GM13977 (cell line): ENCODE measurements at regions not wholly inside any gene's neighbourhood (a gene's known extent, or its start where the extent isn't known, plus 50 kb on each side); places are given as distances from the start of the nearest gene placed in this dataset.

Experiments used
- DNase-seq: peaks from one replicate; pipeline ENCODE4 v3.0.0; 2012; ENCODE audit warnings: low spot score
- CTCF ChIP-seq: IDR thresholded peaks from 2 replicates; pipeline ENCODE4 v1.5.1; 2012; ENCODE audit warnings: mild to moderate bottlenecking, control low read depth; ENCODE audit not compliant: insufficient read depth; ENCODE audit errors: extremely low read depth, missing control alignments
- in situ Hi-C: fragments of 300-500 bp; cut with MboI; formaldehyde crosslinking; loops from one replicate; pipeline ENCODE4 v1.12.0; 2022; ENCODE audit warnings: low sequenced_read_pairs, low pct_unique_long_range_greater_than_20kb, mixed read lengths, inconsistent platforms; ENCODE audit not compliant: unreplicated experiment

DNA sequence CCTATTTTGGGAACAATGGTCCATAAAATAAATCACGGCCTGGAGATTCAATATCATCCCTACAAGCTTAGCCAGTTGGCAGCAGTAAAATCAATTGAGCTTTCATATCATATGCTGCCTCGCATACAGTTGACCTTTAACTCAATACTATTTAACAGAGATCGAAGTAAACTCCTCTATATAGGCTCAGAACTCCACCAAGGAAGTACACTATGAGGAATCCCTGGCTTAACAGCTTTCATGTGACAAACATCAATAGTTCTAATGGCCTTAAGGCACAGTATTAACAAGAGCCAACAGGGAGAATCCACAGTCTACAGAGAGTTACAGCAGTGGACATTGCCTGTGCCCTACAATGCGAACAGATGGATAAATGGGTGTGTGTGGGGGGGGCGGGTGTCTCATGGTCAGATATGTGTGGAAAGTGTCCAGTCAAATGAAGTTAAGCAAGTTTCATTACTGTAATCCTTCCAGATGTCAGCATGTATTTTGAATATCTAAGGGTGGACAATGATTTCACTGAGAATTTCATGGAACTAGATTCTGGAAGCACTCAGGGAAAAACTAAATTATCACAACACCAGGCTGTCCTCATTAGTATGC is 98.2 kb upstream of the FAM9B start:
- in situ Hi-C loops = no loop called here
- TF ChIP-seq CTCF = no peak
- no peak for DNase-seq

GRCh38 chrX:9133426-9133825 is 99.5 kb upstream of the FAM9B start:
- no peak for TF ChIP-seq CTCF
- in situ Hi-C loops = no loop called here
- no peak for DNase-seq

GRCh38 chrX:9134366-9134765 is 100.4 kb upstream of the FAM9B start:
- TF ChIP-seq CTCF = no peak
- in situ Hi-C loops = no loop called here
- no peak for DNase-seq

DNA sequence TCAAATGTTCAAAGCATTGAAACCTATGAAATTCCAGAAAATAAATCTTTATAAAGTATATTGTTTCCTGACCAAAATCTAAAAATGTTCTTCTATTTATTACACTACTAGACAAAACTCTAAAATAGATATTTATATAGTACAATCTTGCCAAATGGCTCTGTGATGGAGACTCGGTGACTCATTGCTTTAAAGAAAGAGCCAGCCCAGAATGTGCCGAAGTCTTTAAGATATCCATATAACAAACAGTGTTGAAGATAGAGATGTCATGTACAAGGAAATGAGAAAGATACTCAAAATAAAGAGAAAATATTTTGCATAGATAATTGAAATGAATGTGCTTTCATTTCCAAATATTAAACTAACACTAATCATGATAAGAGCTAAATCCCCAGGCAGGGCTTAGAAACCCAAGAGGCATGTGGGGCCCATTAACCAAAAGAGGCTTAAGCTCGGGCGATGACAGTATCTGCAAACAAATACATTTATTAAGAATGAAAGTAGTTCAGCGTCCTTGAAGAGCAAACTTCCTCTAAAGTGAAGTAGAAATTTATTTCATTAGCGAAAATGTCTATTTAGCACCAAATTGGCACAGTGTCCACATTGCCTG is 102.1 kb upstream of the FAM9B start:
- TF ChIP-seq CTCF = no peak
- in situ Hi-C loops = no loop called here
- no peak for DNase-seq

GRCh38 chrX:9137152-9137551 is 103.2 kb upstream of the FAM9B start:
- in situ Hi-C loops = no loop called here

DNA sequence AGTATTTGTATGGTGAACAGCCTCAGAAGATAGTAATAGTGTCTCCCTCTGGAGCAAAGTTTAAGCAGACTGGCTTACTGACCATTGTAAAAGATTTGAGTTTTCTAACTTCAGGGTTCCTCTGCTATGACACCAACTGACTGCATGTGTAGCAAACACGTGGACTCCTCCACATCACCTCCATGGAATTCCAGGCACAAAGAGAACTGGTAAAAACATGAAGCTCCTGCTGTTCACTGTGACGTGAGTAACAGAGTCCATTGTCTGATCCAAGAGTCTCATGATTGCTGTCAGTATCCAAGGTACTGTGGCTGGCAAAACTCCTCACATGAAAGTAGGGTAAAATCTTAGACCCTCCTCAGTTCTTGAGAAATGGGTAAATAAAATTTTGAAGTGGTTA is 107.6 kb upstream of the FAM9B start:
- TF ChIP-seq CTCF = no peak
- DNase-seq = no peak
- in situ Hi-C loops = no loop called here

More at GRCh38 chrX:9137152-9137551, 103.2 kb upstream of the FAM9B start:
- no peak for TF ChIP-seq CTCF
- no peak for DNase-seq
